Upper lobe of left lung (tissue), 4 donors: ENCODE measurements at regions not wholly inside any gene's neighbourhood (a gene's known extent, or its start where the extent isn't known, plus 50 kb on each side); places are given as distances from the start of the nearest gene placed in this dataset.

Experiments
- POLR2A ChIP-seq, 4 donors: fragments of 450-650 bp; IDR thresholded peaks; one replicate each; pipeline ENCODE4 v1.5.1; 2016 to 2017; ENCODE audit warnings: antibody characterized with exemption in 4 of 4, mild to moderate bottlenecking in 2 of 4
- POLR2AphosphoS5 ChIP-seq, 2 donors: sonication (generic); formaldehyde crosslinking; IDR thresholded peaks; one replicate each; pipeline ENCODE4 v1.5.1; 2017; ENCODE audit warnings: antibody characterized with exemption in 2 of 2
- TF ChIP-seq, protein P1 (sequence below), 6 experiments: fragments of 450-650 bp in 4 of 6; fragments of 200-600 bp in 2 of 6; sonication (generic) in 2 of 6; IDR thresholded peaks; one replicate each; pipeline ENCODE4 v1.5.1; 2016 to 2019; ENCODE audit warnings: antibody characterized with exemption in 6 of 6

DNA sequence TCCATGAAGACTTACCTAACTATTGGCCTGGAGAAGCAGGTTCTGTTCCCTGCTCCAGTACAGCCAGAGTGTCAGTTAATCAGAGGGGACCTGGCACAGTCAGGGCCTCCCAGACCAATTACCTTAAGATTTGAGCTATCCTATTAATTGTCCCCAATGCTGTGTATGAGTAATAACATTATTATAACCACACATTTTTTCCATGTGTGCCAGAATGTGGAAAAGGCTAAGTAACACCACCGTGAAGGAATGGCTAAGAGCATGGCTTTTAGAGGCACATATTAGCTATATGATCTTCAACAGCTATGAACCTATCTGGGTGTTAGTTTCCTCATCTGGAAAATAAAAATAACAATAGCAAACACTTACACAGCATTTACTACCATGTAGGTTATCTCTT lies 111.1 kb upstream of the RAP1B start:
- TF ChIP-seq, protein P1, sequence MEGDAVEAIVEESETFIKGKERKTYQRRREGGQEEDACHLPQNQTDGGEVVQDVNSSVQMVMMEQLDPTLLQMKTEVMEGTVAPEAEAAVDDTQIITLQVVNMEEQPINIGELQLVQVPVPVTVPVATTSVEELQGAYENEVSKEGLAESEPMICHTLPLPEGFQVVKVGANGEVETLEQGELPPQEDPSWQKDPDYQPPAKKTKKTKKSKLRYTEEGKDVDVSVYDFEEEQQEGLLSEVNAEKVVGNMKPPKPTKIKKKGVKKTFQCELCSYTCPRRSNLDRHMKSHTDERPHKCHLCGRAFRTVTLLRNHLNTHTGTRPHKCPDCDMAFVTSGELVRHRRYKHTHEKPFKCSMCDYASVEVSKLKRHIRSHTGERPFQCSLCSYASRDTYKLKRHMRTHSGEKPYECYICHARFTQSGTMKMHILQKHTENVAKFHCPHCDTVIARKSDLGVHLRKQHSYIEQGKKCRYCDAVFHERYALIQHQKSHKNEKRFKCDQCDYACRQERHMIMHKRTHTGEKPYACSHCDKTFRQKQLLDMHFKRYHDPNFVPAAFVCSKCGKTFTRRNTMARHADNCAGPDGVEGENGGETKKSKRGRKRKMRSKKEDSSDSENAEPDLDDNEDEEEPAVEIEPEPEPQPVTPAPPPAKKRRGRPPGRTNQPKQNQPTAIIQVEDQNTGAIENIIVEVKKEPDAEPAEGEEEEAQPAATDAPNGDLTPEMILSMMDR (IDR thresholded peaks at IDR 0.05), result no peak
- TF ChIP-seq POLR2A (IDR thresholded peaks at IDR 0.05), result no peak
- TF ChIP-seq POLR2AphosphoS5 (IDR thresholded peaks at IDR 0.05), result no peak
